ENCODE measurements at regions not wholly inside any gene's neighbourhood (a gene's known extent, or its start where the extent isn't known, plus 50 kb on each side); places are given as distances from the start of the nearest gene placed in this dataset.

DNA sequence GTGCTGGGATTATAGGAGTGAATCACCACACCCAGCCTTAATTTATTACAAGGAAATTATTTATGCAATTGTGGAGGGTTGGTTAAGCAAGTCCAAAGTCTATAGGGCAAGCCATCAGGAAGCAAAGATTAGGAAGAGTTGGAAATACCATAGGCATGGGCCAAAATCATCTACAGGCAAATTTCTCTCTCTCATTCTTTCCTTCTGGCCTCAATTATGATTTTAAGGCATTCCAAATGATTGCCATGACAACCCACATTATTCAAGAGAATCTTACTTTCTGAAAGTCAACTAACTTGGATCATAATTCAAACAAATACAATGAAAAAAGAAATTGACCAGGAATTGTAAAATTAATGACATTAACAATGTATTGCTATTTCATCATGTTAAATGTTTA is 400.8 kb downstream of the GPM6A start:
- TF ChIP-seq, protein P1, sequence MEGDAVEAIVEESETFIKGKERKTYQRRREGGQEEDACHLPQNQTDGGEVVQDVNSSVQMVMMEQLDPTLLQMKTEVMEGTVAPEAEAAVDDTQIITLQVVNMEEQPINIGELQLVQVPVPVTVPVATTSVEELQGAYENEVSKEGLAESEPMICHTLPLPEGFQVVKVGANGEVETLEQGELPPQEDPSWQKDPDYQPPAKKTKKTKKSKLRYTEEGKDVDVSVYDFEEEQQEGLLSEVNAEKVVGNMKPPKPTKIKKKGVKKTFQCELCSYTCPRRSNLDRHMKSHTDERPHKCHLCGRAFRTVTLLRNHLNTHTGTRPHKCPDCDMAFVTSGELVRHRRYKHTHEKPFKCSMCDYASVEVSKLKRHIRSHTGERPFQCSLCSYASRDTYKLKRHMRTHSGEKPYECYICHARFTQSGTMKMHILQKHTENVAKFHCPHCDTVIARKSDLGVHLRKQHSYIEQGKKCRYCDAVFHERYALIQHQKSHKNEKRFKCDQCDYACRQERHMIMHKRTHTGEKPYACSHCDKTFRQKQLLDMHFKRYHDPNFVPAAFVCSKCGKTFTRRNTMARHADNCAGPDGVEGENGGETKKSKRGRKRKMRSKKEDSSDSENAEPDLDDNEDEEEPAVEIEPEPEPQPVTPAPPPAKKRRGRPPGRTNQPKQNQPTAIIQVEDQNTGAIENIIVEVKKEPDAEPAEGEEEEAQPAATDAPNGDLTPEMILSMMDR (IDR thresholded peaks at IDR 0.05; ENCODE audit: insufficient read depth, low read depth, low read length): no peak
- TF ChIP-seq EZH2 (IDR thresholded peaks at IDR 0.05; ENCODE audit: insufficient read depth, low read length): no peak
